Natural killer cell (primary cell): ENCODE measurements at regions not wholly inside any gene's neighbourhood (a gene's known extent, or its start where the extent isn't known, plus 50 kb on each side); places are given as distances from the start of the nearest gene placed in this dataset.

Experiments
- ATAC-seq, 3 donors: fragments of 150-1000 bp in 2 of 3; fragments of 200-7000 bp in 1 of 3; cut with Tn5 transposase; 1 replicate in 1 of 3; 2 replicates in 2 of 3; pipeline ENCODE4 v1.10.0; 2021; ENCODE audit warnings: mild to moderate bottlenecking in 2 of 3, moderate library complexity in 2 of 3
- DNase-seq, 2 donors: peaks; one replicate each; pipeline versions ENCODE4 v3.0.0 to v3.0.0-alpha.2; 2013 to 2021; ENCODE audit warnings: mixed read lengths in 1 of 2
- H3K27ac ChIP-seq: one replicate; pipeline ENCODE4 v1.5.1; 2013; ENCODE audit warnings: mild to moderate bottlenecking, low read length
- H3K27me3 ChIP-seq: one replicate; pipeline ENCODE4 v1.6.1; 2013; ENCODE audit warnings: low read length; ENCODE audit not compliant: control insufficient read depth, insufficient read depth
- H3K36me3 ChIP-seq: one replicate; pipeline ENCODE4 v1.6.1; 2013; ENCODE audit warnings: low read length; ENCODE audit not compliant: control insufficient read depth, insufficient read depth
- H3K4me1 ChIP-seq: one replicate; pipeline ENCODE4 v1.6.1; 2013; ENCODE audit warnings: low read length; ENCODE audit not compliant: control insufficient read depth, insufficient read depth
- H3K4me3 ChIP-seq: one replicate; pipeline ENCODE4 v1.5.1; 2013; ENCODE audit warnings: low read length
- H3K9me3 ChIP-seq: one replicate; pipeline ENCODE4 v1.6.1; 2013; ENCODE audit warnings: low read length; ENCODE audit not compliant: control insufficient read depth, insufficient read depth
- H3K27ac Mint-ChIP-seq, 2 donors: one replicate each; pipeline ENCODE4 v1.8.0; 2022; ENCODE audit warnings: mild to moderate bottlenecking in 2 of 2, mixed read lengths in 2 of 2, moderate library complexity in 1 of 2
- H3K27me3 Mint-ChIP-seq, 2 donors: one replicate each; pipeline ENCODE4 v1.8.0; 2022; ENCODE audit warnings: low read depth in 2 of 2, mixed read lengths in 2 of 2
- H3K36me3 Mint-ChIP-seq: one replicate; pipeline ENCODE4 v1.8.0; 2022; ENCODE audit warnings: mixed read lengths
- H3K4me1 Mint-ChIP-seq, 2 donors: one replicate each; pipeline ENCODE4 v1.8.0; 2022; ENCODE audit warnings: mixed read lengths in 2 of 2
- H3K4me3 Mint-ChIP-seq: one replicate; pipeline ENCODE4 v1.8.0; 2022; ENCODE audit warnings: mild to moderate bottlenecking, moderate library complexity, mixed read lengths
- H3K9me3 Mint-ChIP-seq, 2 donors: one replicate each; pipeline ENCODE4 v1.8.0; 2022; ENCODE audit warnings: mixed read lengths in 2 of 2
- CTCF ChIP-seq: fragments of 200-600 bp; IDR thresholded peaks from one replicate; pipeline ENCODE4 v1.8.0; 2022; ENCODE audit warnings: antibody characterized with exemption
- WGBS: methylation state at CpG from one replicate; pipeline ENCODE4 v1.1.7; 2013; ENCODE audit warnings: missing lambda C conversion rate; ENCODE audit not compliant: insufficient coverage; 5-methylcytosine and 5-hydroxymethylcytosine counted together
- intact Hi-C: fragments of 100-400 bp; cut with micrococcal nuclease; formaldehyde crosslinking; loops from one replicate; pipeline ENCODE4 v1.14.2; 2022

- H3K4me3 Mint-ChIP-seq, result no peak overlapping the region
- Histone ChIP-seq H3K4me3 (no peak overlapping the region), H3K27ac (no peak overlapping the region), H3K9me3 (no peaks in the 10 kb centered on the region), H3K36me3 (no peaks in the 10 kb centered on the region), H3K27me3 (peaks cover 5% of the 10 kb centered on the region), H3K4me1 (no peaks in the 10 kb centered on the region)
- peaks cover 0 to 2% of the 10 kb centered on the region in 2 donors for H3K9me3 Mint-ChIP-seq
- no peaks in the 10 kb centered on the region for H3K36me3 Mint-ChIP-seq
- no peak for ATAC-seq
- no peaks in the 10 kb centered on the region for H3K4me1 Mint-ChIP-seq
- H3K27me3 Mint-ChIP-seq, result peaks cover 21 to 29% of the 10 kb centered on the region in 2 donors
- WGBS, result 93% methylated on average over 2 of the region's 3 CpGs
- intact Hi-C loops, result no loop called here
- DNase-seq, result no peak
- no peak for TF ChIP-seq CTCF
- no peak overlapping the region for H3K27ac Mint-ChIP-seq
Observed at GRCh38 chr6:145008715-145009114, 723.6 kb downstream of the UTRN start.

GRCh38 chr6:145009711-145010110, 724.6 kb downstream of the UTRN start:
- DNase-seq, result no peak
- Mint-ChIP-seq H3K4me3 (no peak overlapping the region), H3K27me3 (peaks cover 24 to 27% of the 10 kb centered on the region in 2 donors), H3K9me3 (peaks cover 0 to 2% of the 10 kb centered on the region in 2 donors), H3K27ac (no peak overlapping the region), H3K36me3 (no peaks in the 10 kb centered on the region), H3K4me1 (no peaks in the 10 kb centered on the region)
- no peaks in the 10 kb centered on the region for H3K4me1 ChIP-seq
- no peaks in the 10 kb centered on the region for H3K9me3 ChIP-seq
- H3K27ac ChIP-seq, result no peak overlapping the region
- no peak overlapping the region for H3K4me3 ChIP-seq
- peaks cover 5% of the 10 kb centered on the region for H3K27me3 ChIP-seq
- no peaks in the 10 kb centered on the region for H3K36me3 ChIP-seq
- no peak for ATAC-seq
- intact Hi-C loops, result no loop called here
- no peak for TF ChIP-seq CTCF

- Mint-ChIP-seq H3K9me3 (no peaks in the 10 kb centered on the region), H3K4me1 (no peaks in the 10 kb centered on the region), H3K27ac (peak overlapping the region in 1 of 2 donors; percentile 6), H3K36me3 (no peaks in the 10 kb centered on the region), H3K4me3 (no peak overlapping the region), H3K27me3 (peaks cover 9 to 15% of the 10 kb centered on the region in 2 donors)
- H3K36me3 ChIP-seq, result no peaks in the 10 kb centered on the region
- no peaks in the 10 kb centered on the region for H3K4me1 ChIP-seq
- peak; percentile 42 to 74 (median 58) for ATAC-seq
- H3K9me3 ChIP-seq, result no peaks in the 10 kb centered on the region
- no peak for DNase-seq
- no peak overlapping the region for H3K27ac ChIP-seq
- H3K27me3 ChIP-seq, result peaks cover 5% of the 10 kb centered on the region
- 69% methylated on average over 4 of the region's 5 CpGs for WGBS
- no peak overlapping the region for H3K4me3 ChIP-seq
- TF ChIP-seq CTCF, result no peak
- intact Hi-C loops, result no loop called here
Observed at GRCh38 chr6:145012039-145012662, 723.2 kb downstream of the EPM2A start.
